H1 (cell line): ENCODE measurements at regions not wholly inside any gene's neighbourhood (a gene's known extent, or its start where the extent isn't known, plus 50 kb on each side); places are given as distances from the start of the nearest gene placed in this dataset.

Experiments used
- CREB1 ChIP-seq: IDR thresholded peaks from 2 replicates; pipeline ENCODE4 v1.6.1; 2012; ENCODE audit warnings: inconsistent platforms
- JUND ChIP-seq: IDR thresholded peaks from 2 replicates; pipeline ENCODE4 v1.6.1; 2011; ENCODE audit warnings: mild to moderate bottlenecking, improper control_type of control experiment, low read length
- RXRA ChIP-seq: IDR thresholded peaks from 2 replicates; pipeline ENCODE4 v1.6.1; 2011; ENCODE audit warnings: low read depth, mild to moderate bottlenecking, low read length, moderate library complexity; ENCODE audit not compliant: insufficient read depth
- SIN3A ChIP-seq, 2 experiments: IDR thresholded peaks in 1 of 2; conservative IDR thresholded peaks in 1 of 2; 2 replicates each; pipeline ENCODE4 v1.6.1; 2011 to 2012; ENCODE audit warnings: low read length in 2 of 2, improper control_type of control experiment in 1 of 2, low read depth in 1 of 2, mild to moderate bottlenecking in 1 of 2
- TF ChIP-seq, protein P1 (sequence below): fragments of 300-600 bp; sonication (generic); IDR thresholded peaks from 2 replicates; pipeline ENCODE4 v1.7.1; 2012; ENCODE audit warnings: low read length, moderate library complexity, mild to moderate bottlenecking, inconsistent platforms; ENCODE audit not compliant: insufficient replicate concordance
- TF ChIP-seq, protein P2 (sequence below), 3 experiments: IDR thresholded peaks; 1 replicate in 2 of 3; 2 replicates in 1 of 3; pipeline versions ENCODE4 v1.5.1 to v1.6.1; 2011; ENCODE audit warnings: low read length in 3 of 3, mild to moderate bottlenecking in 3 of 3, inconsistent platforms in 2 of 3, low read depth in 1 of 3, moderate library complexity in 1 of 3; ENCODE audit not compliant: insufficient read depth in 1 of 3; ENCODE audit errors: control extremely low read depth in 1 of 3
- TF ChIP-seq, protein P3 (sequence below): IDR thresholded peaks from 2 replicates; pipeline ENCODE4 v1.6.1; 2012; ENCODE audit warnings: low read length, inconsistent platforms

GRCh38 chr13:88925954-88926353, 1254.8 kb downstream of the SLITRK5 start (continued):
- TF ChIP-seq, protein P1, sequence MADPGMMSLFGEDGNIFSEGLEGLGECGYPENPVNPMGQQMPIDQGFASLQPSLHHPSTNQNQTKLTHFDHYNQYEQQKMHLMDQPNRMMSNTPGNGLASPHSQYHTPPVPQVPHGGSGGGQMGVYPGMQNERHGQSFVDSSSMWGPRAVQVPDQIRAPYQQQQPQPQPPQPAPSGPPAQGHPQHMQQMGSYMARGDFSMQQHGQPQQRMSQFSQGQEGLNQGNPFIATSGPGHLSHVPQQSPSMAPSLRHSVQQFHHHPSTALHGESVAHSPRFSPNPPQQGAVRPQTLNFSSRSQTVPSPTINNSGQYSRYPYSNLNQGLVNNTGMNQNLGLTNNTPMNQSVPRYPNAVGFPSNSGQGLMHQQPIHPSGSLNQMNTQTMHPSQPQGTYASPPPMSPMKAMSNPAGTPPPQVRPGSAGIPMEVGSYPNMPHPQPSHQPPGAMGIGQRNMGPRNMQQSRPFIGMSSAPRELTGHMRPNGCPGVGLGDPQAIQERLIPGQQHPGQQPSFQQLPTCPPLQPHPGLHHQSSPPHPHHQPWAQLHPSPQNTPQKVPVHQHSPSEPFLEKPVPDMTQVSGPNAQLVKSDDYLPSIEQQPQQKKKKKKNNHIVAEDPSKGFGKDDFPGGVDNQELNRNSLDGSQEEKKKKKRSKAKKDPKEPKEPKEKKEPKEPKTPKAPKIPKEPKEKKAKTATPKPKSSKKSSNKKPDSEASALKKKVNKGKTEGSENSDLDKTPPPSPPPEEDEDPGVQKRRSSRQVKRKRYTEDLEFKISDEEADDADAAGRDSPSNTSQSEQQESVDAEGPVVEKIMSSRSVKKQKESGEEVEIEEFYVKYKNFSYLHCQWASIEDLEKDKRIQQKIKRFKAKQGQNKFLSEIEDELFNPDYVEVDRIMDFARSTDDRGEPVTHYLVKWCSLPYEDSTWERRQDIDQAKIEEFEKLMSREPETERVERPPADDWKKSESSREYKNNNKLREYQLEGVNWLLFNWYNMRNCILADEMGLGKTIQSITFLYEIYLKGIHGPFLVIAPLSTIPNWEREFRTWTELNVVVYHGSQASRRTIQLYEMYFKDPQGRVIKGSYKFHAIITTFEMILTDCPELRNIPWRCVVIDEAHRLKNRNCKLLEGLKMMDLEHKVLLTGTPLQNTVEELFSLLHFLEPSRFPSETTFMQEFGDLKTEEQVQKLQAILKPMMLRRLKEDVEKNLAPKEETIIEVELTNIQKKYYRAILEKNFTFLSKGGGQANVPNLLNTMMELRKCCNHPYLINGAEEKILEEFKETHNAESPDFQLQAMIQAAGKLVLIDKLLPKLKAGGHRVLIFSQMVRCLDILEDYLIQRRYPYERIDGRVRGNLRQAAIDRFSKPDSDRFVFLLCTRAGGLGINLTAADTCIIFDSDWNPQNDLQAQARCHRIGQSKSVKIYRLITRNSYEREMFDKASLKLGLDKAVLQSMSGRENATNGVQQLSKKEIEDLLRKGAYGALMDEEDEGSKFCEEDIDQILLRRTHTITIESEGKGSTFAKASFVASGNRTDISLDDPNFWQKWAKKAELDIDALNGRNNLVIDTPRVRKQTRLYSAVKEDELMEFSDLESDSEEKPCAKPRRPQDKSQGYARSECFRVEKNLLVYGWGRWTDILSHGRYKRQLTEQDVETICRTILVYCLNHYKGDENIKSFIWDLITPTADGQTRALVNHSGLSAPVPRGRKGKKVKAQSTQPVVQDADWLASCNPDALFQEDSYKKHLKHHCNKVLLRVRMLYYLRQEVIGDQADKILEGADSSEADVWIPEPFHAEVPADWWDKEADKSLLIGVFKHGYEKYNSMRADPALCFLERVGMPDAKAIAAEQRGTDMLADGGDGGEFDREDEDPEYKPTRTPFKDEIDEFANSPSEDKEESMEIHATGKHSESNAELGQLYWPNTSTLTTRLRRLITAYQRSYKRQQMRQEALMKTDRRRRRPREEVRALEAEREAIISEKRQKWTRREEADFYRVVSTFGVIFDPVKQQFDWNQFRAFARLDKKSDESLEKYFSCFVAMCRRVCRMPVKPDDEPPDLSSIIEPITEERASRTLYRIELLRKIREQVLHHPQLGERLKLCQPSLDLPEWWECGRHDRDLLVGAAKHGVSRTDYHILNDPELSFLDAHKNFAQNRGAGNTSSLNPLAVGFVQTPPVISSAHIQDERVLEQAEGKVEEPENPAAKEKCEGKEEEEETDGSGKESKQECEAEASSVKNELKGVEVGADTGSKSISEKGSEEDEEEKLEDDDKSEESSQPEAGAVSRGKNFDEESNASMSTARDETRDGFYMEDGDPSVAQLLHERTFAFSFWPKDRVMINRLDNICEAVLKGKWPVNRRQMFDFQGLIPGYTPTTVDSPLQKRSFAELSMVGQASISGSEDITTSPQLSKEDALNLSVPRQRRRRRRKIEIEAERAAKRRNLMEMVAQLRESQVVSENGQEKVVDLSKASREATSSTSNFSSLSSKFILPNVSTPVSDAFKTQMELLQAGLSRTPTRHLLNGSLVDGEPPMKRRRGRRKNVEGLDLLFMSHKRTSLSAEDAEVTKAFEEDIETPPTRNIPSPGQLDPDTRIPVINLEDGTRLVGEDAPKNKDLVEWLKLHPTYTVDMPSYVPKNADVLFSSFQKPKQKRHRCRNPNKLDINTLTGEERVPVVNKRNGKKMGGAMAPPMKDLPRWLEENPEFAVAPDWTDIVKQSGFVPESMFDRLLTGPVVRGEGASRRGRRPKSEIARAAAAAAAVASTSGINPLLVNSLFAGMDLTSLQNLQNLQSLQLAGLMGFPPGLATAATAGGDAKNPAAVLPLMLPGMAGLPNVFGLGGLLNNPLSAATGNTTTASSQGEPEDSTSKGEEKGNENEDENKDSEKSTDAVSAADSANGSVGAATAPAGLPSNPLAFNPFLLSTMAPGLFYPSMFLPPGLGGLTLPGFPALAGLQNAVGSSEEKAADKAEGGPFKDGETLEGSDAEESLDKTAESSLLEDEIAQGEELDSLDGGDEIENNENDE = no peak
- TF ChIP-seq JUND (no peak), CREB1 (no peak), RXRA (no peak), SIN3A (conservative IDR thresholded peaks at IDR 0.05 in 1 of 2, IDR thresholded peaks at IDR 0.05 in 1 of 2; ENCODE audit: low read depth in 1 of 2, low read length in 2 of 2) (no peak)
- TF ChIP-seq, protein P2, sequence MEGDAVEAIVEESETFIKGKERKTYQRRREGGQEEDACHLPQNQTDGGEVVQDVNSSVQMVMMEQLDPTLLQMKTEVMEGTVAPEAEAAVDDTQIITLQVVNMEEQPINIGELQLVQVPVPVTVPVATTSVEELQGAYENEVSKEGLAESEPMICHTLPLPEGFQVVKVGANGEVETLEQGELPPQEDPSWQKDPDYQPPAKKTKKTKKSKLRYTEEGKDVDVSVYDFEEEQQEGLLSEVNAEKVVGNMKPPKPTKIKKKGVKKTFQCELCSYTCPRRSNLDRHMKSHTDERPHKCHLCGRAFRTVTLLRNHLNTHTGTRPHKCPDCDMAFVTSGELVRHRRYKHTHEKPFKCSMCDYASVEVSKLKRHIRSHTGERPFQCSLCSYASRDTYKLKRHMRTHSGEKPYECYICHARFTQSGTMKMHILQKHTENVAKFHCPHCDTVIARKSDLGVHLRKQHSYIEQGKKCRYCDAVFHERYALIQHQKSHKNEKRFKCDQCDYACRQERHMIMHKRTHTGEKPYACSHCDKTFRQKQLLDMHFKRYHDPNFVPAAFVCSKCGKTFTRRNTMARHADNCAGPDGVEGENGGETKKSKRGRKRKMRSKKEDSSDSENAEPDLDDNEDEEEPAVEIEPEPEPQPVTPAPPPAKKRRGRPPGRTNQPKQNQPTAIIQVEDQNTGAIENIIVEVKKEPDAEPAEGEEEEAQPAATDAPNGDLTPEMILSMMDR (IDR thresholded peaks at IDR 0.05; ENCODE audit: control extremely low read depth in 1 of 3, insufficient read depth in 1 of 3, low read depth in 1 of 3, low read length in 3 of 3) = no peak
- TF ChIP-seq, protein P3, sequence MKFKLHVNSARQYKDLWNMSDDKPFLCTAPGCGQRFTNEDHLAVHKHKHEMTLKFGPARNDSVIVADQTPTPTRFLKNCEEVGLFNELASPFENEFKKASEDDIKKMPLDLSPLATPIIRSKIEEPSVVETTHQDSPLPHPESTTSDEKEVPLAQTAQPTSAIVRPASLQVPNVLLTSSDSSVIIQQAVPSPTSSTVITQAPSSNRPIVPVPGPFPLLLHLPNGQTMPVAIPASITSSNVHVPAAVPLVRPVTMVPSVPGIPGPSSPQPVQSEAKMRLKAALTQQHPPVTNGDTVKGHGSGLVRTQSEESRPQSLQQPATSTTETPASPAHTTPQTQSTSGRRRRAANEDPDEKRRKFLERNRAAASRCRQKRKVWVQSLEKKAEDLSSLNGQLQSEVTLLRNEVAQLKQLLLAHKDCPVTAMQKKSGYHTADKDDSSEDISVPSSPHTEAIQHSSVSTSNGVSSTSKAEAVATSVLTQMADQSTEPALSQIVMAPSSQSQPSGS = no peak
